Upper lobe of right lung (tissue), 1 donor: ENCODE measurements at regions not wholly inside any gene's neighbourhood (a gene's known extent, or its start where the extent isn't known, plus 50 kb on each side); places are given as distances from the start of the nearest gene placed in this dataset.

Experiments
- ATAC-seq: fragments of 200-7000 bp; cut with Tn5 transposase; one replicate; pipeline ENCODE4 v1.9.1; 2020; ENCODE audit warnings: mild to moderate bottlenecking, moderate library complexity
- DNase-seq: peaks from one replicate; pipeline ENCODE4 v3.0.0-alpha.2; 2020
- H3K27ac ChIP-seq: fragments of 200-600 bp; one replicate; pipeline ENCODE4 v1.8.0; 2022
- H3K27me3 ChIP-seq: fragments of 200-600 bp; one replicate; pipeline ENCODE4 v1.8.0; 2022; ENCODE audit warnings: mild to moderate bottlenecking
- H3K36me3 ChIP-seq: fragments of 200-600 bp; one replicate; pipeline ENCODE4 v1.8.0; 2022
- H3K4me1 ChIP-seq: fragments of 200-600 bp; one replicate; pipeline ENCODE4 v1.8.0; 2022
- H3K4me3 ChIP-seq: fragments of 200-600 bp; one replicate; pipeline ENCODE4 v1.8.0; 2022; ENCODE audit warnings: mild to moderate bottlenecking
- H3K9me3 ChIP-seq: fragments of 200-600 bp; one replicate; pipeline ENCODE4 v1.8.0; 2022
- CTCF ChIP-seq: fragments of 200-600 bp; IDR thresholded peaks from one replicate; pipeline ENCODE4 v1.8.0; 2022; ENCODE audit warnings: antibody characterized with exemption
- intact Hi-C: fragments of 100-400 bp; cut with DNase I; formaldehyde crosslinking; loops from one replicate; pipeline ENCODE4 v1.11.0; 2022
- donor health status: DM: no; HTN: yes; CAD: no; lungs with severe emphysema.

DNA sequence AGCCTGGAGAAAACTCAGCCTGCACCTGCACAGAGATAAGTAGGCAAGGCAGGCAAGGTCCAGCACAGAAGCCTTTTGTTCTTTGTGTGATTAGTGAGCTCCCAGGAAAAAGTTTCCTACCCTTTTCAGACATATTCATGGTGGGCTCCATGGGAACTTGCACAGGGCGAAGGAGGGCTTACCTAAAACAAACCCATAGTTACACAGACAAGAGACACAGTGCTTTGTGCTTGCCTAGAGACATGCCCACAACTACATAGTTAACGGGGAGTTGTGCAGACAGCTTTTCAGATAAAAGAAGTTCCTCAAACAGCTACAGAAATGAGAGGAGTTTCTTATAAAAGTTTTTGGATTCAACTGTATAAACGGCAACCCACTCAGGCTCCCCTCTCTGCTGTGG is 180.5 kb downstream of the GLUD2 start:
- no peak overlapping the region for H3K27ac ChIP-seq
- no peak for TF ChIP-seq CTCF
- no peaks in the 10 kb centered on the region for H3K36me3 ChIP-seq
- H3K4me1 ChIP-seq = no peaks in the 10 kb centered on the region
- ATAC-seq (no peak), DNase-seq (no peak)
- no peak overlapping the region for H3K4me3 ChIP-seq
- no peaks in the 10 kb centered on the region for H3K9me3 ChIP-seq
- H3K27me3 ChIP-seq = no peaks in the 10 kb centered on the region
- intact Hi-C loops = no loop called here

DNA sequence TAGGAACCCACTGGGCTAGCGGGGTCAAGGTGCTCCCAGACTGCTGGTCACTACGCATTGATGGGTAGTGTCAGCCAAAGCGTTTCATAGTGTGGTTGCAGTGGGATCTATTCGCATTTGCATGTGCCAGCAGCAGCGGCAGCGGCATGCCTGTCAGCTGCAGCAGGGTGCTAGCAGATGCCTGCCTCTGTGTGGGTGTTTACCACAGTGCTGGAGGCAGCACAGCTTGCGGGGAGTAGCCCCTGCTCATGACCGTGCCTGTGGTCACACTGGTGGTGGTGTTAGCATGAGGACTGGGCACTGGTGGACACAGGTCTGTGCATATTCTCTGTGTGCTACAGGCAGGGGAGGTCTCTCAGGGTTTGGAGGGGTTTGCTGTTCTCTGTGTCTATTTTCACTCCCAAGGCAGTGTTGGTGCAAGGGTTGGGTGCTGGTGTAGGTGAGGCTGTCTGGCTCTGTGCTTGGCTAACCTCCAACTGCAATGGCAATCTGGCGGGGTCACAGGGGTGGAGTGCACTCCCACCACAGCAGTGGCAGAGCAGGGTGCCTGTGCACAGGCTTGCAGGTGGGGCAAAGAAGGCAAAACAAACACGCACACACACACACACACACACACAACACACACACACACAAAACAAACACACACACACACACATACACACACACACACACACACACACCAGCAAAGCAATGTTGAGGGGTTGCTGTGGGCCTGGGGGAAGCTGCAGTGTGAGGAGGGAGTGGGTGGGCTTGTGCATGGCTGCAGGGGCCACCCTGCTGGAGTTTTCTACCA is 184.4 kb downstream of the GLUD2 start:
- no peak overlapping the region for H3K27ac ChIP-seq
- H3K4me1 ChIP-seq = no peaks in the 10 kb centered on the region
- no peak for DNase-seq
- no peaks in the 10 kb centered on the region for H3K27me3 ChIP-seq
- no peaks in the 10 kb centered on the region for H3K9me3 ChIP-seq
- ATAC-seq = no peak
- no peak overlapping the region for H3K4me3 ChIP-seq
- no peaks in the 10 kb centered on the region for H3K36me3 ChIP-seq
- intact Hi-C loops = no loop called here
- TF ChIP-seq CTCF = no peak

- no peak for TF ChIP-seq CTCF
- ATAC-seq = no peak
- intact Hi-C loops = no loop called here
Observed at GRCh38 chrX:121236040-121236439, 188.6 kb downstream of the GLUD2 start.

DNA sequence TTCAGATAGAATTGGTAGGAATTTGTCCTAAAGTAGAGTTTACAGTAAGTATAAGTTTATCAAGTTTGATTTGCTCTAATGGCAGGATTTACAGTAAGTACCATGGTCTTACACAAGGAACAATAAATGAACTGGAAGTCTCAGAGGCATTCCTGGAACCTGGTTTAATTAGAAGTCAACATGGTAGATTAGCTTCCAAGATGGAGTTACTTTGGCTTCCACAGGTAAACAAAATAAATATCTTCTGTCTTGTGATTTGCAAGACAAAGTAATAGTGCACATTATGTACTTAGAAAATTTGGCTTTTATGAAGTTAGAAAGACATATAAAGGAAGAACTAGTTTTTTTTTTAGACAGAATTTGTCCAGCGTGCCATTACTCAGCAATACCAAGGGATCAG is 190.7 kb downstream of the GLUD2 start:
- Histone ChIP-seq H3K27me3 (no peaks in the 10 kb centered on the region), H3K36me3 (no peaks in the 10 kb centered on the region), H3K4me1 (no peaks in the 10 kb centered on the region), H3K4me3 (no peak overlapping the region), H3K27ac (no peak overlapping the region), H3K9me3 (no peaks in the 10 kb centered on the region)
- ATAC-seq = no peak
- intact Hi-C loops = no loop called here
- TF ChIP-seq CTCF = no peak
- no peak for DNase-seq

More at GRCh38 chrX:121236040-121236439, 188.6 kb downstream of the GLUD2 start:
- Histone ChIP-seq H3K4me1 (no peaks in the 10 kb centered on the region), H3K9me3 (no peaks in the 10 kb centered on the region), H3K27me3 (no peaks in the 10 kb centered on the region), H3K4me3 (no peak overlapping the region), H3K27ac (no peak overlapping the region), H3K36me3 (no peaks in the 10 kb centered on the region)
- DNase-seq = no peak

DNA sequence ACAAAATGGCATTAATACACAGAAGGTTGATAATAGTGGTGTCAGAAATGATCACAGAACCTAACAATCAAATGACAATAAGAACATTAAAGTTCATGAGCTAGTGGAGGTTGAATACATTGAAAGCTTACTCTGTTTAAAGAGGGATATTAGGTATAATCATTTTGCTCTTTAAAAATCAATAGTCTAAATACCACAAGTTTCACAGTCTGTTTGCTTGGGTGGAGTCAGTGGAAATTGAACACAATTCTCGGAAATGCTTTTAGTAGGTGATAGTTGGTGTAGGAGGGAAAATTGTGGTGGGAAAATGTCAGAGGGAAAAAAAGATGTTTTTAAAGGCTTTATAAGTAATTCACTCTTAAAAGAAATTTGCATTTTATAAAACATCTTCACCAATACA is 197.1 kb downstream of the GLUD2 start:
- no peak for DNase-seq
- no peak for TF ChIP-seq CTCF
- no peaks in the 10 kb centered on the region for H3K9me3 ChIP-seq
- H3K27ac ChIP-seq = no peak overlapping the region
- intact Hi-C loops = no loop called here
- no peaks in the 10 kb centered on the region for H3K27me3 ChIP-seq
- H3K4me3 ChIP-seq = no peak overlapping the region
- no peak for ATAC-seq
- H3K4me1 ChIP-seq = no peaks in the 10 kb centered on the region
- no peaks in the 10 kb centered on the region for H3K36me3 ChIP-seq

DNA sequence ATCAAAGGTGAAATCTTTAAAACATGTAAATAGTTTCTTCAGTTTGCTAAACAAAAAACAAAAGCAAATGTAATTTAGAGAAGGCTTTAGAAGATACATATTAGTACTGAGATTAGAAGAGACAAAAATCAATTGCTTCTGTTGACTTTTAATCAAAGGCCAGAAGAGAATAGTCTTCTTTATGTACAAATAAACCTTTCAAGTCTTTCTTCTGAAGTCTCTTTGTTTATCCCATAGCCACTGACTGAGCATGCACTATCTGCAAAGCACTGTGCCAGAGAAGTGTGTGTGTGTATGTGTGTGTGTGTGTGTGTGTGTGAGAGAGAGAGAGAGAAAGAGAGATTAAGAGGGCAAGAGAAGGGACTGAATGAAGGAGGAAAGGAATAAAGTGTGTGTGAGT is 198.4 kb downstream of the GLUD2 start:
- no peak overlapping the region for H3K4me3 ChIP-seq
- DNase-seq (no peak), ATAC-seq (no peak)
- H3K36me3 ChIP-seq = no peaks in the 10 kb centered on the region
- intact Hi-C loops = no loop called here
- H3K9me3 ChIP-seq = no peaks in the 10 kb centered on the region
- no peak for TF ChIP-seq CTCF
- H3K4me1 ChIP-seq = no peaks in the 10 kb centered on the region
- H3K27me3 ChIP-seq = no peaks in the 10 kb centered on the region
- H3K27ac ChIP-seq = no peak overlapping the region
